Psoas muscle (tissue), 7 donors: ENCODE measurements at regions not wholly inside any gene's neighbourhood (a gene's known extent, or its start where the extent isn't known, plus 50 kb on each side); places are given as distances from the start of the nearest gene placed in this dataset.

Source experiments
- ATAC-seq, 4 donors: fragments of 200-7000 bp; cut with Tn5 transposase; one replicate each; pipeline ENCODE4 v1.9.1; 2020; ENCODE audit warnings: moderate library complexity in 3 of 4, mild to moderate bottlenecking in 2 of 4
- DNase-seq, 2 donors: peaks; one replicate each; pipeline ENCODE4 v3.0.0-alpha.2; 2020
- H3K27ac ChIP-seq: fragments of 200-600 bp; one replicate; pipeline ENCODE4 v1.8.0; 2022
- H3K27me3 ChIP-seq, 3 donors: fragments of 200-600 bp in 1 of 3; one replicate each; pipeline versions ENCODE4 v1.6.1 to v1.8.0; 2013 to 2022; ENCODE audit warnings: low read length in 2 of 3, mild to moderate bottlenecking in 2 of 3, moderate library complexity in 1 of 3; ENCODE audit not compliant: insufficient read depth in 3 of 3
- H3K36me3 ChIP-seq, 2 donors: fragments of 200-600 bp in 1 of 2; one replicate each; pipeline versions ENCODE4 v1.6.1 to v1.8.0; 2013 to 2022; ENCODE audit warnings: low read depth in 1 of 2, mild to moderate bottlenecking in 1 of 2, moderate library complexity in 1 of 2; ENCODE audit not compliant: insufficient read depth in 1 of 2
- H3K4me1 ChIP-seq: fragments of 200-600 bp; one replicate; pipeline ENCODE4 v1.8.0; 2022
- H3K4me3 ChIP-seq: fragments of 200-600 bp; one replicate; pipeline ENCODE4 v1.8.0; 2022; ENCODE audit warnings: mild to moderate bottlenecking
- H3K9me3 ChIP-seq: fragments of 200-600 bp; one replicate; pipeline ENCODE4 v1.8.0; 2022
- WGBS, 3 donors: extraction: QIAGEN DNeasy Blood & Tissue Kit; methylation state at CpG; one replicate each; pipeline versions ENCODE4 v1.1.6 to v1.1.7; 2013; 5-methylcytosine and 5-hydroxymethylcytosine counted together
- intact Hi-C, 2 donors: fragments of 100-400 bp; cut with DNase I; formaldehyde crosslinking; loops; one replicate each; pipeline versions ENCODE4 v1.11.0 to v1.14.2; 2022
- TF ChIP-seq, protein P1 (sequence below): fragments of 200-600 bp; IDR thresholded peaks from one replicate; pipeline ENCODE4 v1.8.0; 2022; ENCODE audit warnings: antibody characterized with exemption
- donor health status: healthy with polysubstance abuse.
- donor health status: DM: no; HTN: no; CAD: no; lungs with moderate emphysema.
- donor health status: Bipolar disorder and iron deficiency.
- donor health status: healthy.
- donor health status: DM: yes; HTN: yes; CAD: no.
- donor health status: DM: no; HTN: no; CAD: no.
- donor health status: DM: yes; HTN: yes; CAD: no.

DNA sequence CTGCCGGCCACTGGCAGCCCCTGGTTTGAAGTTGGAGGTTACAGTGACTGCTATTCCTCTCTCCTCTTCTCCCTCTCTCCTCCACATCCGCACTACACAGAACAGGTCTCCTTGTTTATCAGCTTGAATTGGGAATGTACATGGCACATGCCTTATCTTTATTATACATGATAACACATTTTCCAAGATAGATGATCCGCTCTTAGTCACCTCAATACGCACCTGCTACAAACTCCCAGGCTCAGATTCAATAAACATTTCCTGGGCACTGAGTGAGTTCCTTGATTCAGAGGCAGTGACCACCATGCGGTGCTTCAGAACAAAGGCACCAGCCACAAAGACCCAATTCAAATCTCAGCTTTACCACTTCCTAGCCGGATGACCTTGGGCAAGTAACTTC lies 227.7 kb downstream of the TSHZ3 start:
- H3K4me1 ChIP-seq: no peaks in the 10 kb centered on the region
- ATAC-seq: no peak
- 91 to 94% (median 92%) methylated on average over 6 of the region's 6 CpGs for WGBS, 3 donors
- TF ChIP-seq, protein P1, sequence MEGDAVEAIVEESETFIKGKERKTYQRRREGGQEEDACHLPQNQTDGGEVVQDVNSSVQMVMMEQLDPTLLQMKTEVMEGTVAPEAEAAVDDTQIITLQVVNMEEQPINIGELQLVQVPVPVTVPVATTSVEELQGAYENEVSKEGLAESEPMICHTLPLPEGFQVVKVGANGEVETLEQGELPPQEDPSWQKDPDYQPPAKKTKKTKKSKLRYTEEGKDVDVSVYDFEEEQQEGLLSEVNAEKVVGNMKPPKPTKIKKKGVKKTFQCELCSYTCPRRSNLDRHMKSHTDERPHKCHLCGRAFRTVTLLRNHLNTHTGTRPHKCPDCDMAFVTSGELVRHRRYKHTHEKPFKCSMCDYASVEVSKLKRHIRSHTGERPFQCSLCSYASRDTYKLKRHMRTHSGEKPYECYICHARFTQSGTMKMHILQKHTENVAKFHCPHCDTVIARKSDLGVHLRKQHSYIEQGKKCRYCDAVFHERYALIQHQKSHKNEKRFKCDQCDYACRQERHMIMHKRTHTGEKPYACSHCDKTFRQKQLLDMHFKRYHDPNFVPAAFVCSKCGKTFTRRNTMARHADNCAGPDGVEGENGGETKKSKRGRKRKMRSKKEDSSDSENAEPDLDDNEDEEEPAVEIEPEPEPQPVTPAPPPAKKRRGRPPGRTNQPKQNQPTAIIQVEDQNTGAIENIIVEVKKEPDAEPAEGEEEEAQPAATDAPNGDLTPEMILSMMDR: no peak
- no peak overlapping the region for H3K4me3 ChIP-seq
- DNase-seq: no peak
- no peak overlapping the region for H3K27ac ChIP-seq
- no peaks in the 10 kb centered on the region for H3K27me3 ChIP-seq
- no peaks in the 10 kb centered on the region for H3K9me3 ChIP-seq
- intact Hi-C loops: no loop called here
- no peaks in the 10 kb centered on the region for H3K36me3 ChIP-seq

GRCh38 chr19:31120952-31121351 lies 228.3 kb downstream of the TSHZ3 start:
- no peak overlapping the region for H3K4me3 ChIP-seq
- TF ChIP-seq, protein P1: no peak
- ATAC-seq (no peak), DNase-seq (no peak)
- no peaks in the 10 kb centered on the region for H3K9me3 ChIP-seq
- no peak overlapping the region for H3K27ac ChIP-seq
- intact Hi-C loops: no loop called here
- H3K36me3 ChIP-seq: no peaks in the 10 kb centered on the region
- WGBS, 3 donors: 85 to 88% (median 87%) methylated on average over 6 of the region's 6 CpGs
- H3K4me1 ChIP-seq: no peaks in the 10 kb centered on the region
- no peaks in the 10 kb centered on the region for H3K27me3 ChIP-seq

GRCh38 chr19:31119951-31120690 lies 229.1 kb downstream of the TSHZ3 start:
- ATAC-seq: no peak
- TF ChIP-seq, protein P1: no peak
- no peaks in the 10 kb centered on the region for H3K4me1 ChIP-seq
- WGBS, 3 donors: 77 to 89% (median 80%) methylated on average over 5 of the region's 5 CpGs
- H3K27ac ChIP-seq: no peak overlapping the region
- no peaks in the 10 kb centered on the region for H3K36me3 ChIP-seq
- H3K4me3 ChIP-seq: no peak overlapping the region
- intact Hi-C loops: no loop called here
- no peaks in the 10 kb centered on the region for H3K27me3 ChIP-seq
- no peaks in the 10 kb centered on the region for H3K9me3 ChIP-seq
- no peak for DNase-seq

DNA sequence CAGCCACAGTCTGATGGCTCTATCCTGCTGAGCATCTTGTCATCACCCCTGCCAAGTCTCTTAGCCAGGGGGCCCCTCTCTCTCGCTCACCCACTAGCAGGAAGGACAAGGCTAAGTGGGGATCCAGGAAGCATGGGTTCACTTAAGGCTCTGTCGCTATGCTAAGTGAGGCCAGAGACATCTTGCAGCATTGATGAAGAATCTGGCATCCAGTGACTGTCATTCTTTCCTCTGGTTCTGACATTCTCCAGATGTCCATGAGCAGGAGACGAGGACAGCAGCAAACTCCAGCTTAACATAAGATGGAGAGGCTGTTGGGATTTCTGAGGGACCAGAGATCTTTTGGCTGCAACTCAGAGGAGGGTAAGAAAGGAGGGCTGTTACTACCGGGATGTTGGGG lies 230.2 kb downstream of the TSHZ3 start:
- Histone ChIP-seq H3K9me3 (no peaks in the 10 kb centered on the region), H3K27ac (no peak overlapping the region), H3K4me3 (no peak overlapping the region), H3K27me3 (no peaks in the 10 kb centered on the region), H3K36me3 (no peaks in the 10 kb centered on the region), H3K4me1 (no peaks in the 10 kb centered on the region)
- ATAC-seq (no peak), DNase-seq (no peak)
- TF ChIP-seq, protein P1: no peak
- 56 to 69% (median 63%) methylated on average over 4 of the region's 4 CpGs for WGBS, 3 donors
- intact Hi-C loops: no loop called here
